DOHH2 (cell line): ENCODE measurements at regions not wholly inside any gene's neighbourhood (a gene's known extent, or its start where the extent isn't known, plus 50 kb on each side); places are given as distances from the start of the nearest gene placed in this dataset.

Experiments
- EZH2phosphoT487 ChIP-seq: fragments of 200-600 bp; sonication (generic); IDR thresholded peaks from 2 replicates; pipeline ENCODE4 v1.6.1; 2017; ENCODE audit warnings: borderline replicate concordance, mild to moderate bottlenecking, antibody characterized with exemption, low read length, moderate library complexity, mixed read lengths
- TF ChIP-seq, protein P1 (sequence below): fragments of 200-600 bp; sonication (generic); IDR thresholded peaks from one replicate; pipeline ENCODE4 v1.5.1; 2014; ENCODE audit warnings: antibody characterized with exemption, mild to moderate bottlenecking, low read depth, low read length; ENCODE audit not compliant: poor library complexity, severe bottlenecking

DNA sequence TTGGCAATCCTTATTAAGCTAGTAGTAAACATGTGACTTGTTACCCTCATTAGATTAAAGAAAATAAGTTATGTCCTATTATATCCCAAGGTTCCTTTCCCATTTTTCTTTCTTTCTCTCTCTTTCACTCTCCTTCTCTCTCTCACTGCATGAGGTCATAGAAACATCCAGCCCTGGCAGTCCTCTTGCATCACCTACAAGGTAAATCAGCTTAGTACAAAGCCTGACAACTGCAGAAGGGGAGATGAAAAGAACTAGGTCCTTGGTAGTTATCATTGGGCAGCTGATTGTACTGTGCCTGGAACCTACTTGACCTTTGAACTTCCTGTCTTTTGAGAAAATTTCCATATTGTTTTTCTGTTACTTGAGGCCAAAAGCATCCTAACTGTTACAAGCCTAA is 307.9 kb upstream of the SP8 start:
- TF ChIP-seq, protein P1, sequence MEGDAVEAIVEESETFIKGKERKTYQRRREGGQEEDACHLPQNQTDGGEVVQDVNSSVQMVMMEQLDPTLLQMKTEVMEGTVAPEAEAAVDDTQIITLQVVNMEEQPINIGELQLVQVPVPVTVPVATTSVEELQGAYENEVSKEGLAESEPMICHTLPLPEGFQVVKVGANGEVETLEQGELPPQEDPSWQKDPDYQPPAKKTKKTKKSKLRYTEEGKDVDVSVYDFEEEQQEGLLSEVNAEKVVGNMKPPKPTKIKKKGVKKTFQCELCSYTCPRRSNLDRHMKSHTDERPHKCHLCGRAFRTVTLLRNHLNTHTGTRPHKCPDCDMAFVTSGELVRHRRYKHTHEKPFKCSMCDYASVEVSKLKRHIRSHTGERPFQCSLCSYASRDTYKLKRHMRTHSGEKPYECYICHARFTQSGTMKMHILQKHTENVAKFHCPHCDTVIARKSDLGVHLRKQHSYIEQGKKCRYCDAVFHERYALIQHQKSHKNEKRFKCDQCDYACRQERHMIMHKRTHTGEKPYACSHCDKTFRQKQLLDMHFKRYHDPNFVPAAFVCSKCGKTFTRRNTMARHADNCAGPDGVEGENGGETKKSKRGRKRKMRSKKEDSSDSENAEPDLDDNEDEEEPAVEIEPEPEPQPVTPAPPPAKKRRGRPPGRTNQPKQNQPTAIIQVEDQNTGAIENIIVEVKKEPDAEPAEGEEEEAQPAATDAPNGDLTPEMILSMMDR, result no peak
- no peak for TF ChIP-seq EZH2phosphoT487
